ENCODE measurements at regions not wholly inside any gene's neighbourhood (a gene's known extent, or its start where the extent isn't known, plus 50 kb on each side); places are given as distances from the start of the nearest gene placed in this dataset.
"Not testable (repeated sequence)": the region's sequence is repeated elsewhere in the genome, so short reads cannot be mapped to it uniquely, and the experiment has no call there.

GRCh38 chr14:106551265-106551664 lies 1024.9 kb downstream of the TMEM121 start:
- H4K91ac ChIP-seq (ENCODE audit: low read depth, low read length): no peak overlapping the region
- DNase-seq: no peak
- no peak overlapping the region for H2BK5ac ChIP-seq (ENCODE audit: low read depth, low read length, poor library complexity)
- no peak overlapping the region for H4K8ac ChIP-seq (ENCODE audit: low read depth, low read length)
- no peaks in the 10 kb centered on the region for H3K27me3 ChIP-seq (ENCODE audit: insufficient read depth, low read length)
- no peaks in the 10 kb centered on the region for H3K79me1 ChIP-seq (ENCODE audit: low read length)
- no peak overlapping the region for H3K23ac ChIP-seq (ENCODE audit: low read length)
- H3K4me3 ChIP-seq (ENCODE audit: low read depth, low read length): no peak overlapping the region
- no peak overlapping the region for H3K4ac ChIP-seq (ENCODE audit: low read depth, low read length)
- H3K79me2 ChIP-seq (ENCODE audit: control insufficient read depth, insufficient read depth, low read length, poor library complexity): no peaks in the 10 kb centered on the region
- H2BK120ac ChIP-seq (ENCODE audit: insufficient read depth, low read length, poor library complexity): no peak overlapping the region
- H3K36me3 ChIP-seq (ENCODE audit: control insufficient read depth in 1 of 2, insufficient read depth in 2 of 2, low read length in 2 of 2): no peaks in the 10 kb centered on the region
- no peak overlapping the region for H3K4me2 ChIP-seq (ENCODE audit: low read length)
- H3K9ac ChIP-seq (ENCODE audit: low read length): no peak overlapping the region
- H3K4me1 ChIP-seq (ENCODE audit: control insufficient read depth in 1 of 2, insufficient read depth in 2 of 2, low read length in 2 of 2): no peaks in the 10 kb centered on the region
- no peak overlapping the region for H3K27ac ChIP-seq (ENCODE audit: low read depth, low read length)
- H2BK12ac ChIP-seq (ENCODE audit: low read length): no peak overlapping the region
- no peak overlapping the region for H2AK5ac ChIP-seq (ENCODE audit: low read length)
- H2AFZ ChIP-seq (ENCODE audit: insufficient read depth, low read length, poor library complexity): no peak overlapping the region
- H3K14ac ChIP-seq (ENCODE audit: low read length): no peak overlapping the region
- H3K9me3 ChIP-seq (ENCODE audit: insufficient read depth, low read depth, low read length): peaks cover 9% of the 10 kb centered on the region
- no peak overlapping the region for H4K12ac ChIP-seq (ENCODE audit: low read depth, low read length)
- no peak overlapping the region for H3K18ac ChIP-seq (ENCODE audit: low read length)
- WGBS (ENCODE audit: extremely low coverage, insufficient coverage, insufficient read length): no CpG with 5 or more reads among the region's 2 CpGs

- not testable (repeated sequence) for H3K14ac ChIP-seq (ENCODE audit: low read length); H3K79me2 ChIP-seq (ENCODE audit: control insufficient read depth, insufficient read depth, low read length, poor library complexity); H3K27ac ChIP-seq (ENCODE audit: low read depth, low read length); H4K8ac ChIP-seq (ENCODE audit: low read depth, low read length); H2BK12ac ChIP-seq (ENCODE audit: low read length); DNase-seq; H4K91ac ChIP-seq (ENCODE audit: low read depth, low read length); H3K4me3 ChIP-seq (ENCODE audit: low read depth, low read length); H3K4me1 ChIP-seq (ENCODE audit: control insufficient read depth in 1 of 2, insufficient read depth in 2 of 2, low read length in 2 of 2); H3K4ac ChIP-seq (ENCODE audit: low read depth, low read length); H2AFZ ChIP-seq (ENCODE audit: insufficient read depth, low read length, poor library complexity); H3K79me1 ChIP-seq (ENCODE audit: low read length); H3K36me3 ChIP-seq (ENCODE audit: control insufficient read depth in 1 of 2, insufficient read depth in 2 of 2, low read length in 2 of 2); H4K12ac ChIP-seq (ENCODE audit: low read depth, low read length); H2BK5ac ChIP-seq (ENCODE audit: low read depth, low read length, poor library complexity); H2AK5ac ChIP-seq (ENCODE audit: low read length); H3K27me3 ChIP-seq (ENCODE audit: insufficient read depth, low read length); H2BK120ac ChIP-seq (ENCODE audit: insufficient read depth, low read length, poor library complexity); H3K4me2 ChIP-seq (ENCODE audit: low read length); H3K9ac ChIP-seq (ENCODE audit: low read length); H3K23ac ChIP-seq (ENCODE audit: low read length); H3K18ac ChIP-seq (ENCODE audit: low read length)
- WGBS (ENCODE audit: extremely low coverage, insufficient coverage, insufficient read length): no CpG with 5 or more reads among the region's 9 CpGs
- H3K9me3 ChIP-seq (ENCODE audit: insufficient read depth, low read depth, low read length): peaks cover 18% of the 10 kb centered on the region
Measured at GRCh38 chr14:106556211-106556610, 1029.8 kb downstream of the TMEM121 start.

GRCh38 chr14:106556665-106557289 lies 1030.4 kb downstream of the TMEM121 start:
- Histone ChIP-seq H2BK120ac (ENCODE audit: insufficient read depth, low read length, poor library complexity) (no peak overlapping the region), H3K9ac (ENCODE audit: low read length) (no peak overlapping the region), H3K23ac (ENCODE audit: low read length) (no peak overlapping the region), H3K79me1 (ENCODE audit: low read length) (no peaks in the 10 kb centered on the region), H3K9me3 (ENCODE audit: insufficient read depth, low read depth, low read length) (peaks cover 15% of the 10 kb centered on the region), H4K12ac (ENCODE audit: low read depth, low read length) (no peak overlapping the region), H4K8ac (ENCODE audit: low read depth, low read length) (no peak overlapping the region), H3K27me3 (ENCODE audit: insufficient read depth, low read length) (no peaks in the 10 kb centered on the region), H3K4me2 (ENCODE audit: low read length) (no peak overlapping the region), H2BK5ac (ENCODE audit: low read depth, low read length, poor library complexity) (no peak overlapping the region), H3K4me1 (ENCODE audit: control insufficient read depth in 1 of 2, insufficient read depth in 2 of 2, low read length in 2 of 2) (no peaks in the 10 kb centered on the region), H2BK12ac (ENCODE audit: low read length) (no peak overlapping the region), H3K4ac (ENCODE audit: low read depth, low read length) (no peak overlapping the region), H2AK5ac (ENCODE audit: low read length) (no peak overlapping the region), H3K14ac (ENCODE audit: low read length) (no peak overlapping the region), H3K36me3 (ENCODE audit: control insufficient read depth in 1 of 2, insufficient read depth in 2 of 2, low read length in 2 of 2) (no peaks in the 10 kb centered on the region), H3K27ac (ENCODE audit: low read depth, low read length) (no peak overlapping the region), H3K79me2 (ENCODE audit: control insufficient read depth, insufficient read depth, low read length, poor library complexity) (no peaks in the 10 kb centered on the region), H2AFZ (ENCODE audit: insufficient read depth, low read length, poor library complexity) (no peak overlapping the region), H4K91ac (ENCODE audit: low read depth, low read length) (no peak overlapping the region), H3K18ac (ENCODE audit: low read length) (no peak overlapping the region), H3K4me3 (ENCODE audit: low read depth, low read length) (no peak overlapping the region)
- no CpG with 5 or more reads among the region's 13 CpGs for WGBS (ENCODE audit: extremely low coverage, insufficient coverage, insufficient read length)
- DNase-seq: peak; percentile 12 to 63

- H4K8ac ChIP-seq (ENCODE audit: low read depth, low read length): no peak overlapping the region
- H3K27ac ChIP-seq (ENCODE audit: low read depth, low read length): no peak overlapping the region
- no peak overlapping the region for H3K14ac ChIP-seq (ENCODE audit: low read length)
- H3K4ac ChIP-seq (ENCODE audit: low read depth, low read length): no peak overlapping the region
- no peak for DNase-seq
- H3K79me2 ChIP-seq (ENCODE audit: control insufficient read depth, insufficient read depth, low read length, poor library complexity): no peaks in the 10 kb centered on the region
- H3K9ac ChIP-seq (ENCODE audit: low read length): no peak overlapping the region
- H2BK12ac ChIP-seq (ENCODE audit: low read length): no peak overlapping the region
- WGBS (ENCODE audit: extremely low coverage, insufficient coverage, insufficient read length): no CpG with 5 or more reads among the region's 6 CpGs
- no peaks in the 10 kb centered on the region for H3K27me3 ChIP-seq (ENCODE audit: insufficient read depth, low read length)
- H3K9me3 ChIP-seq (ENCODE audit: insufficient read depth, low read depth, low read length): peaks cover 30% of the 10 kb centered on the region
- no peak overlapping the region for H3K23ac ChIP-seq (ENCODE audit: low read length)
- no peaks in the 10 kb centered on the region for H3K36me3 ChIP-seq (ENCODE audit: control insufficient read depth in 1 of 2, insufficient read depth in 2 of 2, low read length in 2 of 2)
- no peak overlapping the region for H2AK5ac ChIP-seq (ENCODE audit: low read length)
- H3K4me3 ChIP-seq (ENCODE audit: low read depth, low read length): no peak overlapping the region
- H2BK5ac ChIP-seq (ENCODE audit: low read depth, low read length, poor library complexity): no peak overlapping the region
- H2BK120ac ChIP-seq (ENCODE audit: insufficient read depth, low read length, poor library complexity): no peak overlapping the region
- no peaks in the 10 kb centered on the region for H3K79me1 ChIP-seq (ENCODE audit: low read length)
- H2AFZ ChIP-seq (ENCODE audit: insufficient read depth, low read length, poor library complexity): no peak overlapping the region
- no peak overlapping the region for H3K18ac ChIP-seq (ENCODE audit: low read length)
- H4K12ac ChIP-seq (ENCODE audit: low read depth, low read length): no peak overlapping the region
- no peaks in the 10 kb centered on the region for H3K4me1 ChIP-seq (ENCODE audit: control insufficient read depth in 1 of 2, insufficient read depth in 2 of 2, low read length in 2 of 2)
- no peak overlapping the region for H4K91ac ChIP-seq (ENCODE audit: low read depth, low read length)
- no peak overlapping the region for H3K4me2 ChIP-seq (ENCODE audit: low read length)
Measured at GRCh38 chr14:106562451-106562850, 1036.1 kb downstream of the TMEM121 start.
